Esophagus muscularis mucosa (tissue), 4 donors: ENCODE measurements at regions not wholly inside any gene's neighbourhood (a gene's known extent, or its start where the extent isn't known, plus 50 kb on each side); places are given as distances from the start of the nearest gene placed in this dataset.

ENCODE experiments used
- DNase-seq: peaks from one replicate; pipeline ENCODE4 v3.0.0-alpha.2; 2017; ENCODE audit errors: extremely low spot score
- H3K27ac ChIP-seq, 4 donors: fragments of 200-600 bp; sonication (generic); replicated peaks in 1 of 4; 1 replicate in 3 of 4; 2 replicates in 1 of 4; pipeline ENCODE4 v1.5.1; 2016 to 2019; ENCODE audit warnings: mild to moderate bottlenecking in 1 of 4
- H3K27me3 ChIP-seq, 4 donors: fragments of 200-600 bp; sonication (generic); one replicate each; pipeline versions ENCODE4 v1.5.1 to v1.6.0; 2016 to 2019
- H3K36me3 ChIP-seq, 4 donors: fragments of 200-600 bp; sonication (generic); one replicate each; pipeline ENCODE4 v1.5.1; 2016 to 2019
- H3K4me1 ChIP-seq, 4 donors: fragments of 200-600 bp; sonication (generic); one replicate each; pipeline ENCODE4 v1.5.1; 2016 to 2019
- H3K4me3 ChIP-seq, 4 donors: fragments of 200-600 bp; sonication (generic); 1 replicate in 2 of 4; 2 replicates in 2 of 4; pipeline ENCODE4 v1.5.1; 2016 to 2019; ENCODE audit warnings: mild to moderate bottlenecking in 4 of 4, moderate library complexity in 1 of 4
- H3K9me3 ChIP-seq, 4 donors: fragments of 200-600 bp; sonication (generic); 1 replicate in 3 of 4; 2 replicates in 1 of 4; pipeline ENCODE4 v1.5.1; 2016 to 2019
- EP300 ChIP-seq: sonication (generic); formaldehyde crosslinking; IDR thresholded peaks from one replicate; pipeline ENCODE4 v1.6.1; 2017; ENCODE audit warnings: antibody characterized with exemption
- POLR2A ChIP-seq: fragments of 450-650 bp; IDR thresholded peaks from one replicate; pipeline ENCODE4 v1.6.1; 2017; ENCODE audit warnings: antibody characterized with exemption, moderate library complexity, mild to moderate bottlenecking, low read depth
- POLR2AphosphoS5 ChIP-seq, 2 donors: sonication (generic); formaldehyde crosslinking; IDR thresholded peaks; one replicate each; pipeline ENCODE4 v1.6.1; 2017; ENCODE audit warnings: antibody characterized with exemption in 2 of 2
- WGBS: methylation state at CpG from one replicate; pipeline ENCODE4 v1.1.5; 2018; 5-methylcytosine and 5-hydroxymethylcytosine counted together
- intact Hi-C: fragments of 100-400 bp; cut with DNase I; formaldehyde crosslinking; loops from one replicate; pipeline ENCODE4 v1.15.1; 2023
- TF ChIP-seq, protein P1 (sequence below), 3 experiments: fragments of 200-600 bp in 2 of 3; fragments of 450-650 bp in 1 of 3; sonication (generic) in 2 of 3; IDR thresholded peaks; one replicate each; pipeline ENCODE4 v1.5.1; 2017 to 2019; ENCODE audit warnings: antibody characterized with exemption in 3 of 3, mild to moderate bottlenecking in 2 of 3, moderate library complexity in 1 of 3

DNA sequence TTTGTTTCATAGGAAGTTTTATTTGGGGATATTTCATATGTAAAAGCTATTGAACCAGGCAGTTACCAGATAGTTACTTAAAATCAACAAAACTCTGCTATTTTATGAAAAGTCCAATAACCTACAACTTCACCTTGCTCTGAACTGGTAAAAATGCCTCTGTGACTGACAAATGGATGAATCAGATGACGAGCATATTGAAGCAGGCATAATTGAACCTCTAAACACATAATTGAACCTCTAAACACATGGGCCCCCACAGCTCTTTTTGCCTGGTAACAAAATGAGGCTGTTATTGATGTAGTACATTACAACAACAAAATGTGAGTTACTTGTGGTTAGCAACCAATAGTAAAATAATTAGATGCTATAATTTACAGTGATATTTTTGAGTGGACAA lies 99.7 kb downstream of the MBL2 start:
- TF ChIP-seq POLR2A (no peak), EP300 (no peak), POLR2AphosphoS5 (IDR thresholded peaks at IDR 0.05) (no peak)
- TF ChIP-seq, protein P1, sequence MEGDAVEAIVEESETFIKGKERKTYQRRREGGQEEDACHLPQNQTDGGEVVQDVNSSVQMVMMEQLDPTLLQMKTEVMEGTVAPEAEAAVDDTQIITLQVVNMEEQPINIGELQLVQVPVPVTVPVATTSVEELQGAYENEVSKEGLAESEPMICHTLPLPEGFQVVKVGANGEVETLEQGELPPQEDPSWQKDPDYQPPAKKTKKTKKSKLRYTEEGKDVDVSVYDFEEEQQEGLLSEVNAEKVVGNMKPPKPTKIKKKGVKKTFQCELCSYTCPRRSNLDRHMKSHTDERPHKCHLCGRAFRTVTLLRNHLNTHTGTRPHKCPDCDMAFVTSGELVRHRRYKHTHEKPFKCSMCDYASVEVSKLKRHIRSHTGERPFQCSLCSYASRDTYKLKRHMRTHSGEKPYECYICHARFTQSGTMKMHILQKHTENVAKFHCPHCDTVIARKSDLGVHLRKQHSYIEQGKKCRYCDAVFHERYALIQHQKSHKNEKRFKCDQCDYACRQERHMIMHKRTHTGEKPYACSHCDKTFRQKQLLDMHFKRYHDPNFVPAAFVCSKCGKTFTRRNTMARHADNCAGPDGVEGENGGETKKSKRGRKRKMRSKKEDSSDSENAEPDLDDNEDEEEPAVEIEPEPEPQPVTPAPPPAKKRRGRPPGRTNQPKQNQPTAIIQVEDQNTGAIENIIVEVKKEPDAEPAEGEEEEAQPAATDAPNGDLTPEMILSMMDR (IDR thresholded peaks at IDR 0.05) = no peak
- no peak overlapping the region for H3K4me3 ChIP-seq
- no peak for DNase-seq
- H3K4me1 ChIP-seq = no peaks in the 10 kb centered on the region
- WGBS = 79% methylated on average over 1 of the region's 1 CpG
- no peaks in the 10 kb centered on the region for H3K9me3 ChIP-seq
- no peak overlapping the region for H3K27ac ChIP-seq
- intact Hi-C loops = no loop called here
- no peaks in the 10 kb centered on the region for H3K27me3 ChIP-seq
- H3K36me3 ChIP-seq = no peaks in the 10 kb centered on the region

DNA sequence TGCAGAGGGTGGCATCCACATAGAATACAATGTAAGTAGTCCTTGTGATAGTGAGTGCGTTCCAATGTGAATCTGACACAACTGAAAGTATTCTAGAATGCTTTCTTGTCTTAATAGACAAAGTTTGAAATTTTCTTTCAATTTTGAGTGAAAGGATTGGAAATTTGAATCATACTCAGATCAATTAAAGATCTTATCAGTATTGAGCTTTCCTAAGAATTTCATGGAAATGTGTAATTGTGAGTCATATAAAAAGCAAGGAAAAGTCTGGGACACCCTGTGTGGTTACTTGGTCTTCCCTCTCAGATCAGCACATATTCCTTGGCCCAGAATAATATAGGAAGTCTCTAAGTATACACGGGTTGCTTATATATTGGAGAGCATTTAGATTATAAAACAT lies 99.1 kb downstream of the MBL2 start:
- Histone ChIP-seq H3K4me1 (no peaks in the 10 kb centered on the region), H3K27me3 (no peaks in the 10 kb centered on the region), H3K4me3 (no peak overlapping the region), H3K36me3 (no peaks in the 10 kb centered on the region), H3K27ac (no peak overlapping the region), H3K9me3 (no peaks in the 10 kb centered on the region)
- intact Hi-C loops = no loop called here
- TF ChIP-seq POLR2A (no peak), POLR2AphosphoS5 (IDR thresholded peaks at IDR 0.05) (no peak), EP300 (no peak)
- TF ChIP-seq, protein P1 (IDR thresholded peaks at IDR 0.05) = no peak
- DNase-seq = no peak
- 90% methylated on average over 2 of the region's 2 CpGs for WGBS

DNA sequence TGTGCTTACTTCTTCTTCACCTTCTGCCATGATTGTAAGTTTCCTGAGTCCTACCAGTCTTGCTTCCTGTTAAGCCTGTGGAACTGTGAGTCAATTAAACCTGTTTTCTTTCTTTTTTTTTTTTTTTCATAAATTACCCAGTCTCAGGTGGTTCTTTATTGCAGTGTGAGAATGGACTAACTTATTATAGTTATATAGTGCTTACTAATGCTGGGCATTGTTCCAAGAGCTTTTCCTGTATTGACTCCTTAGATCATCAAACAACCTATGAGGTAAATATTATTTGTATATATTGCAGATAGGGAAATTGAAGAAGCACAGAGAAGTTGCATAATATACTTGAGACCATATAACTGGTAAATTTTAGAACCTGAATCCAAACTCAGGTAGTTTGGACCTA lies 98.1 kb downstream of the MBL2 start:
- intact Hi-C loops = no loop called here
- DNase-seq = no peak
- H3K4me1 ChIP-seq = no peaks in the 10 kb centered on the region
- TF ChIP-seq POLR2AphosphoS5 (IDR thresholded peaks at IDR 0.05) = no peak
- TF ChIP-seq, protein P1 (IDR thresholded peaks at IDR 0.05) = no peak
- no peak for TF ChIP-seq EP300
- no peak for TF ChIP-seq POLR2A
- H3K27ac ChIP-seq = no peak overlapping the region
- H3K27me3 ChIP-seq = no peaks in the 10 kb centered on the region
- no peak overlapping the region for H3K4me3 ChIP-seq
- no peaks in the 10 kb centered on the region for H3K36me3 ChIP-seq
- no peaks in the 10 kb centered on the region for H3K9me3 ChIP-seq

DNA sequence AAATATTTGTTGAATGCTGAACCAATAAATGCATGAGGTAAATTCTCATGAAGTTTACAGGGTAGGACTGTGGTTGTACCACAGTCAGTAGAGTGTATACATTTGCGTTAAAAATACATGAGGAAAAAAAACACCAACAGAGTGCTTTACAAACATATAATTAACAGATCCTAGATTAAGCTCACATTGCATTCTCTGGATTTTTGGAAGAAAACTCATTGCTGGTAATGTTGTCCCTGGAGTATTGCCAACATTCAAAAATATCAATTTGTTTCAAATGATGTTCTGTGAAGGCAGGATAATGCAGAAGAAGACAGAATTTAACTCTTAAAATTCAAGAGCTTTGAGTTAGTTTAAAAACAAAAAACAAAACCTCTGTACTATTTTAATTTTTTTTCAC lies 95.5 kb downstream of the MBL2 start:
- 86% methylated on average over 1 of the region's 1 CpG for WGBS
- no peak for DNase-seq
- no peaks in the 10 kb centered on the region for H3K27me3 ChIP-seq
- intact Hi-C loops = no loop called here
- H3K36me3 ChIP-seq = no peaks in the 10 kb centered on the region
- no peak overlapping the region for H3K4me3 ChIP-seq
- TF ChIP-seq POLR2AphosphoS5 (IDR thresholded peaks at IDR 0.05) (no peak), EP300 (no peak), POLR2A (no peak)
- TF ChIP-seq, protein P1 (IDR thresholded peaks at IDR 0.05) = no peak
- no peak overlapping the region for H3K27ac ChIP-seq
- H3K4me1 ChIP-seq = no peaks in the 10 kb centered on the region
- no peaks in the 10 kb centered on the region for H3K9me3 ChIP-seq

DNA sequence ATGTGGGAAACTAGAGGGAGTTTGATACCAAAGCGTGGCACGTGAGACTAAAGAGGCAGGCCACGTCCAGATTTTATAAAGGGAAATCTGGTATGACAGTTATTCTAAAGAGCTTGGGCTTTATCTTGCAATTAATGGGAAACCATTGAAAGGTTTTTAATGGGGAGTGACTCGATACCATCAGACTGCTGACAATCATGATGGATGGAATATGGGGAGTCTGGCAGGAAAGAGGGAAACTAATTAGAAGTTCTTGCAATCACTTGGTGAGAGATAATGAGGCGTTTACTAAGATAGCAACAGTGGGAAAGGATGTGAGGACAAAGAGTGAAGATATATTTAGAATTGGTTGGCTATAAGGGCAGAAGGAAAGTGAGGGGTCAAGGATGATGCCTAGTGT lies 94.0 kb downstream of the MBL2 start:
- Histone ChIP-seq H3K27ac (no peak overlapping the region), H3K36me3 (no peaks in the 10 kb centered on the region), H3K9me3 (no peaks in the 10 kb centered on the region), H3K4me1 (no peaks in the 10 kb centered on the region), H3K27me3 (no peaks in the 10 kb centered on the region), H3K4me3 (no peak overlapping the region)
- 69% methylated on average over 5 of the region's 5 CpGs for WGBS
- TF ChIP-seq POLR2A (no peak), POLR2AphosphoS5 (IDR thresholded peaks at IDR 0.05) (no peak), EP300 (no peak)
- TF ChIP-seq, protein P1 (IDR thresholded peaks at IDR 0.05) = no peak
- intact Hi-C loops = no loop called here
- DNase-seq = no peak
